IMR-90 (cell line): ENCODE measurements at regions not wholly inside any gene's neighbourhood (a gene's known extent, or its start where the extent isn't known, plus 50 kb on each side); places are given as distances from the start of the nearest gene placed in this dataset.

Experiments used
- ATAC-seq: fragments of 200-7000 bp; cut with Tn5 transposase; 2 replicates; pipeline ENCODE4 v1.9.1; 2020; ENCODE audit warnings: low read depth, mild to moderate bottlenecking, moderate library complexity
- BruUV-seq: library from RNA; stranded (reverse); fragments of 400-500 nt; replicated peaks from 2 replicates; lab custom pipeline; 2021; lab: Mats Ljungman, UMichigan
- CTCF ChIA-PET: fragments of 300-600 bp; formaldehyde crosslinking; extraction: SDS; loops from one replicate; lab custom pipeline; 2021; ENCODE audit warnings: antibody characterized with exemption; lab: Yijun Ruan, JAX
- POLR2A ChIA-PET: fragments of 300-600 bp; sonication (Branson Sonifier 250); formaldehyde crosslinking; loops from one replicate; lab custom pipeline; 2022; ENCODE audit warnings: antibody characterized with exemption; ENCODE audit not compliant: unreplicated experiment; lab: Charles Lee
- DNase-seq: peaks from one replicate; pipeline ENCODE4 v3.0.0; 2013
- H2AFZ ChIP-seq: replicated peaks from 2 replicates; pipeline ENCODE3; 2013; ENCODE audit warnings: low read length, mild to moderate bottlenecking; ENCODE audit not compliant: poor library complexity
- H2AK5ac ChIP-seq: 2 replicates; pipeline ENCODE4 v1.6.1; 2013; ENCODE audit warnings: low read depth, low read length, inconsistent platforms
- H2AK9ac ChIP-seq: replicated peaks from 2 replicates; pipeline ENCODE3; 2013; ENCODE audit warnings: mild to moderate bottlenecking, low read depth, low read length, moderate library complexity; ENCODE audit not compliant: poor library complexity
- H2BK120ac ChIP-seq: 2 replicates; pipeline ENCODE4 v1.6.1; 2013; ENCODE audit warnings: low read depth, low read length, inconsistent platforms
- H2BK15ac ChIP-seq: 3 replicates; pipeline ENCODE4 v1.6.1; 2013; ENCODE audit warnings: low read depth, low read length, inconsistent platforms
- H2BK20ac ChIP-seq: 2 replicates; pipeline ENCODE4 v1.6.1; 2013; ENCODE audit warnings: low read depth, mild to moderate bottlenecking, inconsistent platforms, low read length, moderate library complexity
- H2BK5ac ChIP-seq: 2 replicates; pipeline ENCODE4 v1.6.1; 2013; ENCODE audit warnings: mild to moderate bottlenecking, low read depth, low read length, inconsistent platforms; ENCODE audit not compliant: poor library complexity, severe bottlenecking
- H3K14ac ChIP-seq: replicated peaks from 2 replicates; pipeline ENCODE4 v1.6.1; 2013; ENCODE audit warnings: low read depth, low read length, inconsistent platforms
- H3K18ac ChIP-seq: 2 replicates; pipeline ENCODE4 v1.6.1; 2013; ENCODE audit warnings: low read depth, low read length, control low read depth
- H3K23ac ChIP-seq: 2 replicates; pipeline ENCODE4 v1.6.1; 2013; ENCODE audit warnings: low read depth, low read length, inconsistent platforms
- H3K27ac ChIP-seq: 2 replicates; pipeline ENCODE4 v1.5.1; 2013; ENCODE audit warnings: mild to moderate bottlenecking, control low read depth, low read length; ENCODE audit not compliant: insufficient read depth
- H3K27me3 ChIP-seq: 2 replicates; pipeline ENCODE4 v1.6.1; 2013; ENCODE audit warnings: low read length; ENCODE audit not compliant: control insufficient read depth, insufficient read depth
- H3K36me3 ChIP-seq: 2 replicates; pipeline ENCODE4 v1.6.1; 2013; ENCODE audit warnings: low read length, mixed read lengths; ENCODE audit not compliant: control insufficient read depth, insufficient read depth
- H3K4ac ChIP-seq: 2 replicates; pipeline ENCODE4 v1.6.1; 2013; ENCODE audit warnings: low read depth, low read length, inconsistent platforms
- H3K4me1 ChIP-seq: 2 replicates; pipeline ENCODE4 v1.6.1; 2013; ENCODE audit warnings: low read length, mixed read lengths; ENCODE audit not compliant: control insufficient read depth, insufficient read depth
- H3K4me2 ChIP-seq: 2 replicates; pipeline ENCODE4 v1.6.1; 2013; ENCODE audit warnings: low read depth, mild to moderate bottlenecking, control low read depth, low read length, moderate library complexity
- H3K4me3 ChIP-seq: 2 replicates; pipeline ENCODE4 v1.5.1; 2013; ENCODE audit warnings: low read depth, mild to moderate bottlenecking, control low read depth, low read length, moderate library complexity; ENCODE audit not compliant: insufficient read depth
- H3K56ac ChIP-seq: 2 replicates; pipeline ENCODE4 v1.6.1; 2013; ENCODE audit warnings: low read length, inconsistent platforms; ENCODE audit not compliant: insufficient read depth; ENCODE audit errors: extremely low read depth
- H3K79me1 ChIP-seq, 2 experiments: 2 replicates each; pipeline ENCODE4 v1.6.1; 2013; ENCODE audit warnings: low read length in 2 of 2, inconsistent platforms in 1 of 2, low read depth in 1 of 2
- H3K9ac ChIP-seq: 2 replicates; pipeline ENCODE4 v1.6.1; 2013; ENCODE audit warnings: low read depth, low read length, control low read depth
- H3K9me1 ChIP-seq: 2 replicates; pipeline ENCODE4 v1.6.1; 2013; ENCODE audit warnings: low read length, inconsistent platforms; ENCODE audit not compliant: insufficient read depth
- H3K9me3 ChIP-seq: 2 replicates; pipeline ENCODE4 v1.6.1; 2013; ENCODE audit warnings: low read length; ENCODE audit not compliant: control insufficient read depth, insufficient read depth
- H4K20me1 ChIP-seq: 2 replicates; pipeline ENCODE4 v1.6.1; 2013; ENCODE audit warnings: low read length, inconsistent platforms; ENCODE audit not compliant: insufficient read depth
- H4K5ac ChIP-seq: 2 replicates; pipeline ENCODE4 v1.6.1; 2013; ENCODE audit warnings: mild to moderate bottlenecking, low read depth, low read length, control low read depth
- H4K8ac ChIP-seq, 2 experiments: 2 replicates each; pipeline ENCODE4 v1.6.1; 2013; ENCODE audit warnings: low read depth in 2 of 2, low read length in 2 of 2, control low read depth in 1 of 2, inconsistent platforms in 1 of 2
- H4K91ac ChIP-seq: 2 replicates; pipeline ENCODE4 v1.6.1; 2013; ENCODE audit warnings: low read depth, low read length, inconsistent platforms; ENCODE audit not compliant: insufficient read depth
- MAFK ChIP-seq: IDR thresholded peaks from 2 replicates; pipeline ENCODE4 v1.6.1; 2012; ENCODE audit warnings: low read depth, low read length, improper control_type of control experiment
- USF2 ChIP-seq: fragments of 150-350 bp; IDR thresholded peaks from 2 replicates; pipeline ENCODE4 v1.6.1; 2017; ENCODE audit warnings: mild to moderate bottlenecking, antibody characterized with exemption, low read length, low read depth
- WGBS, 2 experiments: methylation state at CpG; one replicate each; pipeline versions ENCODE4 v1.1.5 to v1.1.7; 2013; ENCODE audit warnings: missing lambda C conversion rate in 2 of 2; ENCODE audit not compliant: insufficient read length in 1 of 2; ENCODE audit errors: extremely low coverage in 2 of 2; 5-methylcytosine and 5-hydroxymethylcytosine counted together
- dilution Hi-C: fragments of 300-500 bp; cut with HindIII; formaldehyde crosslinking; loops from one replicate; pipeline ENCODE4 v1.14.3; 2018; ENCODE audit warnings: low sequenced_read_pairs; ENCODE audit not compliant: unreplicated experiment
- in situ Hi-C: fragments of 300-500 bp; cut with MboI; formaldehyde crosslinking; loops from 3 replicates; pipeline ENCODE4 v1.14.3; 2019; ENCODE audit warnings: low sequenced_read_pairs, inconsistent platforms, mixed read lengths
- intact Hi-C: fragments of 100-400 bp; cut with micrococcal nuclease; formaldehyde crosslinking; loops from 2 replicates; pipeline ENCODE4 v1.10.0; 2022

- no peak for ATAC-seq
- H4K91ac ChIP-seq, result no peak overlapping the region
- H2BK120ac ChIP-seq, result no peak overlapping the region
- no peaks in the 10 kb centered on the region for H3K9me1 ChIP-seq
- ChIA-PET CTCF (interaction anchor here (0.6 to 0.8 kb wide), 2 partner anchors 10 to 13 kb away, joined by 4 to 7 read pairs; no protein-coding TSS in a partner anchor), POLR2A (no interaction called here)
- TF ChIP-seq USF2 (no peak), MAFK (0 out of 2 replicates have a peak, but pooled peaks have one; percentile 21)
- H3K79me1 ChIP-seq, result no peaks in the 10 kb centered on the region
- no peak overlapping the region for H3K27ac ChIP-seq
- H3K4ac ChIP-seq, result no peak overlapping the region
- no peak overlapping the region for H2AK5ac ChIP-seq
- no peak overlapping the region for H4K8ac ChIP-seq
- H2AFZ ChIP-seq, result no peak overlapping the region
- no peak overlapping the region for H3K23ac ChIP-seq
- no peak overlapping the region for H2BK5ac ChIP-seq
- H3K4me3 ChIP-seq, result no peak overlapping the region
- H3K18ac ChIP-seq, result no peak overlapping the region
- no peak overlapping the region for H2BK15ac ChIP-seq
- no peaks in the 10 kb centered on the region for H4K20me1 ChIP-seq
- no peaks in the 10 kb centered on the region for H3K9me3 ChIP-seq
- dilution Hi-C loops, result no loop called here
- no peak overlapping the region for H3K4me2 ChIP-seq
- no peak overlapping the region for H3K56ac ChIP-seq
- intact Hi-C loops, result no loop called here
- no CpG with 5 or more reads among the region's 9 CpGs for WGBS, 2 experiments
- no peak for DNase-seq
- no peak overlapping the region for H4K5ac ChIP-seq
- H3K9ac ChIP-seq, result no peak overlapping the region
- H2AK9ac ChIP-seq, result no peak overlapping the region
- BruUV-seq, result no TSS peak
- no peaks in the 10 kb centered on the region for H3K27me3 ChIP-seq
- no peaks in the 10 kb centered on the region for H3K36me3 ChIP-seq
- no peak overlapping the region for H3K14ac ChIP-seq
- no peaks in the 10 kb centered on the region for H3K4me1 ChIP-seq
- in situ Hi-C loops, result no loop called here
- no peak overlapping the region for H2BK20ac ChIP-seq
These were observed 74.7 kb upstream of the AMN1 start for GRCh38 chr12:31803306-31804184.
